Natural killer cell (primary cell): ENCODE measurements at regions not wholly inside any gene's neighbourhood (a gene's known extent, or its start where the extent isn't known, plus 50 kb on each side); places are given as distances from the start of the nearest gene placed in this dataset.

Source experiments
- ATAC-seq, 3 donors: fragments of 150-1000 bp in 2 of 3; fragments of 200-7000 bp in 1 of 3; cut with Tn5 transposase; 1 replicate in 1 of 3; 2 replicates in 2 of 3; pipeline ENCODE4 v1.10.0; 2021; ENCODE audit warnings: mild to moderate bottlenecking in 2 of 3, moderate library complexity in 2 of 3
- DNase-seq, 2 donors: peaks; one replicate each; pipeline versions ENCODE4 v3.0.0 to v3.0.0-alpha.2; 2013 to 2021; ENCODE audit warnings: mixed read lengths in 1 of 2
- H3K27ac ChIP-seq: one replicate; pipeline ENCODE4 v1.5.1; 2013; ENCODE audit warnings: mild to moderate bottlenecking, low read length
- H3K27me3 ChIP-seq: one replicate; pipeline ENCODE4 v1.6.1; 2013; ENCODE audit warnings: low read length; ENCODE audit not compliant: control insufficient read depth, insufficient read depth
- H3K36me3 ChIP-seq: one replicate; pipeline ENCODE4 v1.6.1; 2013; ENCODE audit warnings: low read length; ENCODE audit not compliant: control insufficient read depth, insufficient read depth
- H3K4me1 ChIP-seq: one replicate; pipeline ENCODE4 v1.6.1; 2013; ENCODE audit warnings: low read length; ENCODE audit not compliant: control insufficient read depth, insufficient read depth
- H3K4me3 ChIP-seq: one replicate; pipeline ENCODE4 v1.5.1; 2013; ENCODE audit warnings: low read length
- H3K9me3 ChIP-seq: one replicate; pipeline ENCODE4 v1.6.1; 2013; ENCODE audit warnings: low read length; ENCODE audit not compliant: control insufficient read depth, insufficient read depth
- H3K27ac Mint-ChIP-seq, 2 donors: one replicate each; pipeline ENCODE4 v1.8.0; 2022; ENCODE audit warnings: mild to moderate bottlenecking in 2 of 2, mixed read lengths in 2 of 2, moderate library complexity in 1 of 2
- H3K27me3 Mint-ChIP-seq, 2 donors: one replicate each; pipeline ENCODE4 v1.8.0; 2022; ENCODE audit warnings: low read depth in 2 of 2, mixed read lengths in 2 of 2
- H3K36me3 Mint-ChIP-seq: one replicate; pipeline ENCODE4 v1.8.0; 2022; ENCODE audit warnings: mixed read lengths
- H3K4me1 Mint-ChIP-seq, 2 donors: one replicate each; pipeline ENCODE4 v1.8.0; 2022; ENCODE audit warnings: mixed read lengths in 2 of 2
- H3K4me3 Mint-ChIP-seq: one replicate; pipeline ENCODE4 v1.8.0; 2022; ENCODE audit warnings: mild to moderate bottlenecking, moderate library complexity, mixed read lengths
- H3K9me3 Mint-ChIP-seq, 2 donors: one replicate each; pipeline ENCODE4 v1.8.0; 2022; ENCODE audit warnings: mixed read lengths in 2 of 2
- CTCF ChIP-seq: fragments of 200-600 bp; IDR thresholded peaks from one replicate; pipeline ENCODE4 v1.8.0; 2022; ENCODE audit warnings: antibody characterized with exemption
- WGBS: methylation state at CpG from one replicate; pipeline ENCODE4 v1.1.7; 2013; ENCODE audit warnings: missing lambda C conversion rate; ENCODE audit not compliant: insufficient coverage; 5-methylcytosine and 5-hydroxymethylcytosine counted together
- intact Hi-C: fragments of 100-400 bp; cut with micrococcal nuclease; formaldehyde crosslinking; loops from one replicate; pipeline ENCODE4 v1.14.2; 2022

GRCh38 chr10:118220346-118220850, 121.7 kb downstream of the FAM204A start:
- H3K9me3 ChIP-seq, result no peaks in the 10 kb centered on the region
- no peak overlapping the region for H3K4me3 ChIP-seq
- DNase-seq (no peak), ATAC-seq (no peak)
- no peak overlapping the region for H3K27ac ChIP-seq
- H3K36me3 ChIP-seq, result no peaks in the 10 kb centered on the region
- H3K27ac Mint-ChIP-seq, result no peak overlapping the region
- H3K9me3 Mint-ChIP-seq, result no peaks in the 10 kb centered on the region
- H3K36me3 Mint-ChIP-seq, result no peaks in the 10 kb centered on the region
- no peak for TF ChIP-seq CTCF
- 83% methylated on average over 1 of the region's 2 CpGs for WGBS
- H3K27me3 Mint-ChIP-seq, result peaks cover 14 to 24% of the 10 kb centered on the region in 2 donors
- H3K4me1 ChIP-seq, result no peaks in the 10 kb centered on the region
- H3K4me1 Mint-ChIP-seq, result no peaks in the 10 kb centered on the region
- H3K27me3 ChIP-seq, result peaks cover 2% of the 10 kb centered on the region
- H3K4me3 Mint-ChIP-seq, result no peak overlapping the region
- intact Hi-C loops, result no loop called here

- Mint-ChIP-seq H3K36me3 (no peaks in the 10 kb centered on the region), H3K9me3 (no peaks in the 10 kb centered on the region), H3K4me1 (no peaks in the 10 kb centered on the region), H3K27ac (no peak overlapping the region), H3K4me3 (no peak overlapping the region), H3K27me3 (peaks cover 3 to 18% of the 10 kb centered on the region in 2 donors)
- Histone ChIP-seq H3K4me3 (no peak overlapping the region), H3K36me3 (no peaks in the 10 kb centered on the region), H3K27me3 (peaks cover 2% of the 10 kb centered on the region), H3K4me1 (no peaks in the 10 kb centered on the region), H3K9me3 (no peaks in the 10 kb centered on the region), H3K27ac (no peak overlapping the region)
- no peak for TF ChIP-seq CTCF
- intact Hi-C loops, result no loop called here
- DNase-seq, result no peak
- 92% methylated on average over 6 of the region's 6 CpGs for WGBS
- no peak for ATAC-seq
Measured at GRCh38 chr10:118218562-118218961, 123.6 kb downstream of the FAM204A start.

GRCh38 chr10:118216571-118217170, 125.5 kb downstream of the FAM204A start:
- no peaks in the 10 kb centered on the region for H3K36me3 ChIP-seq
- peaks cover 0 to 19% of the 10 kb centered on the region in 2 donors for H3K27me3 Mint-ChIP-seq
- intact Hi-C loops, result no loop called here
- H3K4me1 Mint-ChIP-seq, result no peaks in the 10 kb centered on the region
- H3K9me3 Mint-ChIP-seq, result no peaks in the 10 kb centered on the region
- H3K27me3 ChIP-seq, result no peaks in the 10 kb centered on the region
- DNase-seq (no peak), ATAC-seq (no peak)
- no peaks in the 10 kb centered on the region for H3K9me3 ChIP-seq
- H3K27ac Mint-ChIP-seq, result no peak overlapping the region
- no peak overlapping the region for H3K4me3 ChIP-seq
- H3K4me1 ChIP-seq, result no peaks in the 10 kb centered on the region
- 90% methylated on average over 3 of the region's 3 CpGs for WGBS
- H3K36me3 Mint-ChIP-seq, result no peaks in the 10 kb centered on the region
- no peak overlapping the region for H3K4me3 Mint-ChIP-seq
- TF ChIP-seq CTCF, result no peak
- no peak overlapping the region for H3K27ac ChIP-seq

GRCh38 chr10:118216020-118216419, 126.1 kb downstream of the FAM204A start:
- 88% methylated on average over 4 of the region's 6 CpGs for WGBS
- peaks cover 0 to 16% of the 10 kb centered on the region in 2 donors for H3K27me3 Mint-ChIP-seq
- H3K4me3 Mint-ChIP-seq, result no peak overlapping the region
- no peak overlapping the region for H3K27ac Mint-ChIP-seq
- Histone ChIP-seq H3K27me3 (no peaks in the 10 kb centered on the region), H3K4me1 (no peaks in the 10 kb centered on the region), H3K36me3 (no peaks in the 10 kb centered on the region), H3K4me3 (no peak overlapping the region), H3K9me3 (no peaks in the 10 kb centered on the region), H3K27ac (no peak overlapping the region)
- H3K36me3 Mint-ChIP-seq, result no peaks in the 10 kb centered on the region
- intact Hi-C loops, result no loop called here
- ATAC-seq (no peak), DNase-seq (no peak)
- TF ChIP-seq CTCF, result no peak
- H3K4me1 Mint-ChIP-seq, result no peaks in the 10 kb centered on the region
- no peaks in the 10 kb centered on the region for H3K9me3 Mint-ChIP-seq
